SK-N-SH (cell line): ENCODE measurements at regions not wholly inside any gene's neighbourhood (a gene's known extent, or its start where the extent isn't known, plus 50 kb on each side); places are given as distances from the start of the nearest gene placed in this dataset.

Source experiments
- CHD2 ChIP-seq: fragments of 150-350 bp; IDR thresholded peaks from 2 replicates; pipeline ENCODE4 v1.6.1; 2018; ENCODE audit warnings: low read length; ENCODE audit not compliant: partially characterized antibody
- EP300 ChIP-seq, 2 experiments: IDR thresholded peaks; 2 replicates each; pipeline versions ENCODE4 v1.4.0 to v1.6.1; 2012; ENCODE audit warnings: borderline replicate concordance in 1 of 2, low read depth in 1 of 2, low read length in 1 of 2
- MEF2A ChIP-seq: IDR thresholded peaks from 2 replicates; pipeline ENCODE4 v1.4.0; 2012; ENCODE audit warnings: low read depth, borderline replicate concordance
- MXI1 ChIP-seq: IDR thresholded peaks from 2 replicates; pipeline ENCODE4 v1.6.1; 2012; ENCODE audit warnings: mild to moderate bottlenecking, low read depth, low read length, improper control_type of control experiment
- POLR2AphosphoS5 ChIP-seq: IDR thresholded peaks from 2 replicates; pipeline ENCODE4 v1.6.1; 2012; ENCODE audit warnings: low read depth, low read length
- RAD21 ChIP-seq: IDR thresholded peaks from 2 replicates; pipeline ENCODE4 v1.6.1; 2012; ENCODE audit warnings: mild to moderate bottlenecking, low read length
- RCOR1 ChIP-seq: fragments of 150-350 bp; IDR thresholded peaks from 2 replicates; pipeline ENCODE4 v1.6.1; 2017; ENCODE audit warnings: antibody characterized with exemption, low read length
- TF ChIP-seq, protein P1 (sequence below): fragments of 200-600 bp; sonication (generic); IDR thresholded peaks from 2 replicates; pipeline ENCODE4 v1.6.1; 2017; ENCODE audit warnings: antibody characterized with exemption, mild to moderate bottlenecking, moderate library complexity
- TF ChIP-seq, protein P2 (sequence below): IDR thresholded peaks from 2 replicates; pipeline ENCODE4 v1.4.0; 2012; ENCODE audit warnings: low read depth
- TF ChIP-seq, protein P3 (sequence below): IDR thresholded peaks from 2 replicates; pipeline ENCODE4 v1.4.0; 2012; ENCODE audit warnings: low read depth, borderline replicate concordance
- TF ChIP-seq, protein P4 (sequence below): fragments of 150-350 bp; IDR thresholded peaks from 2 replicates; pipeline ENCODE4 v1.6.1; 2017; ENCODE audit warnings: antibody characterized with exemption, low read length, low read depth, borderline replicate concordance
- TF ChIP-seq, protein P5 (sequence below): IDR thresholded peaks from 2 replicates; pipeline ENCODE4 v1.6.1; 2012; ENCODE audit warnings: mild to moderate bottlenecking, low read depth, low read length, moderate library complexity
- TF ChIP-seq, protein P6 (sequence below): IDR thresholded peaks from 2 replicates; pipeline ENCODE4 v1.4.0; 2012; ENCODE audit warnings: low read depth, borderline replicate concordance
- TF ChIP-seq, protein P7 (sequence below): fragments of 150-350 bp; IDR thresholded peaks from 2 replicates; pipeline ENCODE4 v1.6.1; 2016; ENCODE audit warnings: mild to moderate bottlenecking, low read depth, low read length

DNA sequence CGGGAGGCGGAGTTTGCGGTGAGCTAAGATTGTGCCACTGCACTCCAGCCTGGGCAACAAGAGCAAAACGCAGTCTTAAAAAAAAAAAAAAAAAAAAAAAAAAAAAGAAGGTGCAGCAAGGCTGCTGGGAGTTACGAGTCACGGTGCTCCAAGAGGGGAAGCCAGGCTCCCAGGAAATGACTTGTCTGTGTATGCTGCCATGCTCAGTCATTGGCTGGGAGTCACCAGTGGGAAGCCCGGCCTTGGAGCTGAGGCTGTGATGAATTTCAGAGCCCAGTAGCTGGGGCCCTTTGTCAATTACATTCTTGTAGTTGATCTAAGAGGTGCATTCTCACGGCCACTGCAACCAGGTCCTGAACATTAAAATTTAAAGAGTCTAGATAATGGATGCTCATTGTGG is 1105.1 kb upstream of the TENM3 start:
- no peak for TF ChIP-seq MEF2A
- no peak for TF ChIP-seq CHD2
- TF ChIP-seq EP300 (IDR thresholded peaks at IDR 0.05; ENCODE audit: borderline replicate concordance in 1 of 2, low read depth in 1 of 2, low read length in 1 of 2), result no peak
- TF ChIP-seq, protein P1, sequence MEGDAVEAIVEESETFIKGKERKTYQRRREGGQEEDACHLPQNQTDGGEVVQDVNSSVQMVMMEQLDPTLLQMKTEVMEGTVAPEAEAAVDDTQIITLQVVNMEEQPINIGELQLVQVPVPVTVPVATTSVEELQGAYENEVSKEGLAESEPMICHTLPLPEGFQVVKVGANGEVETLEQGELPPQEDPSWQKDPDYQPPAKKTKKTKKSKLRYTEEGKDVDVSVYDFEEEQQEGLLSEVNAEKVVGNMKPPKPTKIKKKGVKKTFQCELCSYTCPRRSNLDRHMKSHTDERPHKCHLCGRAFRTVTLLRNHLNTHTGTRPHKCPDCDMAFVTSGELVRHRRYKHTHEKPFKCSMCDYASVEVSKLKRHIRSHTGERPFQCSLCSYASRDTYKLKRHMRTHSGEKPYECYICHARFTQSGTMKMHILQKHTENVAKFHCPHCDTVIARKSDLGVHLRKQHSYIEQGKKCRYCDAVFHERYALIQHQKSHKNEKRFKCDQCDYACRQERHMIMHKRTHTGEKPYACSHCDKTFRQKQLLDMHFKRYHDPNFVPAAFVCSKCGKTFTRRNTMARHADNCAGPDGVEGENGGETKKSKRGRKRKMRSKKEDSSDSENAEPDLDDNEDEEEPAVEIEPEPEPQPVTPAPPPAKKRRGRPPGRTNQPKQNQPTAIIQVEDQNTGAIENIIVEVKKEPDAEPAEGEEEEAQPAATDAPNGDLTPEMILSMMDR, result no peak
- no peak for TF ChIP-seq RAD21
- TF ChIP-seq, protein P2, sequence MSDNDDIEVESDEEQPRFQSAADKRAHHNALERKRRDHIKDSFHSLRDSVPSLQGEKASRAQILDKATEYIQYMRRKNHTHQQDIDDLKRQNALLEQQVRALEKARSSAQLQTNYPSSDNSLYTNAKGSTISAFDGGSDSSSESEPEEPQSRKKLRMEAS, result no peak
- no peak for TF ChIP-seq MXI1
- TF ChIP-seq, protein P3, sequence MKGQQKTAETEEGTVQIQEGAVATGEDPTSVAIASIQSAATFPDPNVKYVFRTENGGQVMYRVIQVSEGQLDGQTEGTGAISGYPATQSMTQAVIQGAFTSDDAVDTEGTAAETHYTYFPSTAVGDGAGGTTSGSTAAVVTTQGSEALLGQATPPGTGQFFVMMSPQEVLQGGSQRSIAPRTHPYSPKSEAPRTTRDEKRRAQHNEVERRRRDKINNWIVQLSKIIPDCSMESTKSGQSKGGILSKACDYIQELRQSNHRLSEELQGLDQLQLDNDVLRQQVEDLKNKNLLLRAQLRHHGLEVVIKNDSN, result no peak
- TF ChIP-seq, protein P4, sequence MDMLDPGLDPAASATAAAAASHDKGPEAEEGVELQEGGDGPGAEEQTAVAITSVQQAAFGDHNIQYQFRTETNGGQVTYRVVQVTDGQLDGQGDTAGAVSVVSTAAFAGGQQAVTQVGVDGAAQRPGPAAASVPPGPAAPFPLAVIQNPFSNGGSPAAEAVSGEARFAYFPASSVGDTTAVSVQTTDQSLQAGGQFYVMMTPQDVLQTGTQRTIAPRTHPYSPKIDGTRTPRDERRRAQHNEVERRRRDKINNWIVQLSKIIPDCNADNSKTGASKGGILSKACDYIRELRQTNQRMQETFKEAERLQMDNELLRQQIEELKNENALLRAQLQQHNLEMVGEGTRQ, result no peak
- no peak for TF ChIP-seq RCOR1
- TF ChIP-seq, protein P5, sequence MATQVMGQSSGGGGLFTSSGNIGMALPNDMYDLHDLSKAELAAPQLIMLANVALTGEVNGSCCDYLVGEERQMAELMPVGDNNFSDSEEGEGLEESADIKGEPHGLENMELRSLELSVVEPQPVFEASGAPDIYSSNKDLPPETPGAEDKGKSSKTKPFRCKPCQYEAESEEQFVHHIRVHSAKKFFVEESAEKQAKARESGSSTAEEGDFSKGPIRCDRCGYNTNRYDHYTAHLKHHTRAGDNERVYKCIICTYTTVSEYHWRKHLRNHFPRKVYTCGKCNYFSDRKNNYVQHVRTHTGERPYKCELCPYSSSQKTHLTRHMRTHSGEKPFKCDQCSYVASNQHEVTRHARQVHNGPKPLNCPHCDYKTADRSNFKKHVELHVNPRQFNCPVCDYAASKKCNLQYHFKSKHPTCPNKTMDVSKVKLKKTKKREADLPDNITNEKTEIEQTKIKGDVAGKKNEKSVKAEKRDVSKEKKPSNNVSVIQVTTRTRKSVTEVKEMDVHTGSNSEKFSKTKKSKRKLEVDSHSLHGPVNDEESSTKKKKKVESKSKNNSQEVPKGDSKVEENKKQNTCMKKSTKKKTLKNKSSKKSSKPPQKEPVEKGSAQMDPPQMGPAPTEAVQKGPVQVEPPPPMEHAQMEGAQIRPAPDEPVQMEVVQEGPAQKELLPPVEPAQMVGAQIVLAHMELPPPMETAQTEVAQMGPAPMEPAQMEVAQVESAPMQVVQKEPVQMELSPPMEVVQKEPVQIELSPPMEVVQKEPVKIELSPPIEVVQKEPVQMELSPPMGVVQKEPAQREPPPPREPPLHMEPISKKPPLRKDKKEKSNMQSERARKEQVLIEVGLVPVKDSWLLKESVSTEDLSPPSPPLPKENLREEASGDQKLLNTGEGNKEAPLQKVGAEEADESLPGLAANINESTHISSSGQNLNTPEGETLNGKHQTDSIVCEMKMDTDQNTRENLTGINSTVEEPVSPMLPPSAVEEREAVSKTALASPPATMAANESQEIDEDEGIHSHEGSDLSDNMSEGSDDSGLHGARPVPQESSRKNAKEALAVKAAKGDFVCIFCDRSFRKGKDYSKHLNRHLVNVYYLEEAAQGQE, result no peak
- TF ChIP-seq, protein P6, sequence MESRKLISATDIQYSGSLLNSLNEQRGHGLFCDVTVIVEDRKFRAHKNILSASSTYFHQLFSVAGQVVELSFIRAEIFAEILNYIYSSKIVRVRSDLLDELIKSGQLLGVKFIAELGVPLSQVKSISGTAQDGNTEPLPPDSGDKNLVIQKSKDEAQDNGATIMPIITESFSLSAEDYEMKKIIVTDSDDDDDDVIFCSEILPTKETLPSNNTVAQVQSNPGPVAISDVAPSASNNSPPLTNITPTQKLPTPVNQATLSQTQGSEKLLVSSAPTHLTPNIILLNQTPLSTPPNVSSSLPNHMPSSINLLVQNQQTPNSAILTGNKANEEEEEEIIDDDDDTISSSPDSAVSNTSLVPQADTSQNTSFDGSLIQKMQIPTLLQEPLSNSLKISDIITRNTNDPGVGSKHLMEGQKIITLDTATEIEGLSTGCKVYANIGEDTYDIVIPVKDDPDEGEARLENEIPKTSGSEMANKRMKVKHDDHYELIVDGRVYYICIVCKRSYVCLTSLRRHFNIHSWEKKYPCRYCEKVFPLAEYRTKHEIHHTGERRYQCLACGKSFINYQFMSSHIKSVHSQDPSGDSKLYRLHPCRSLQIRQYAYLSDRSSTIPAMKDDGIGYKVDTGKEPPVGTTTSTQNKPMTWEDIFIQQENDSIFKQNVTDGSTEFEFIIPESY, result no peak
- TF ChIP-seq, protein P7, sequence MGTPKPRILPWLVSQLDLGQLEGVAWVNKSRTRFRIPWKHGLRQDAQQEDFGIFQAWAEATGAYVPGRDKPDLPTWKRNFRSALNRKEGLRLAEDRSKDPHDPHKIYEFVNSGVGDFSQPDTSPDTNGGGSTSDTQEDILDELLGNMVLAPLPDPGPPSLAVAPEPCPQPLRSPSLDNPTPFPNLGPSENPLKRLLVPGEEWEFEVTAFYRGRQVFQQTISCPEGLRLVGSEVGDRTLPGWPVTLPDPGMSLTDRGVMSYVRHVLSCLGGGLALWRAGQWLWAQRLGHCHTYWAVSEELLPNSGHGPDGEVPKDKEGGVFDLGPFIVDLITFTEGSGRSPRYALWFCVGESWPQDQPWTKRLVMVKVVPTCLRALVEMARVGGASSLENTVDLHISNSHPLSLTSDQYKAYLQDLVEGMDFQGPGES, result no peak
- TF ChIP-seq POLR2AphosphoS5, result no peak
